ENCODE measurements at regions not wholly inside any gene's neighbourhood (a gene's known extent, or its start where the extent isn't known, plus 50 kb on each side); places are given as distances from the start of the nearest gene placed in this dataset.

DNA sequence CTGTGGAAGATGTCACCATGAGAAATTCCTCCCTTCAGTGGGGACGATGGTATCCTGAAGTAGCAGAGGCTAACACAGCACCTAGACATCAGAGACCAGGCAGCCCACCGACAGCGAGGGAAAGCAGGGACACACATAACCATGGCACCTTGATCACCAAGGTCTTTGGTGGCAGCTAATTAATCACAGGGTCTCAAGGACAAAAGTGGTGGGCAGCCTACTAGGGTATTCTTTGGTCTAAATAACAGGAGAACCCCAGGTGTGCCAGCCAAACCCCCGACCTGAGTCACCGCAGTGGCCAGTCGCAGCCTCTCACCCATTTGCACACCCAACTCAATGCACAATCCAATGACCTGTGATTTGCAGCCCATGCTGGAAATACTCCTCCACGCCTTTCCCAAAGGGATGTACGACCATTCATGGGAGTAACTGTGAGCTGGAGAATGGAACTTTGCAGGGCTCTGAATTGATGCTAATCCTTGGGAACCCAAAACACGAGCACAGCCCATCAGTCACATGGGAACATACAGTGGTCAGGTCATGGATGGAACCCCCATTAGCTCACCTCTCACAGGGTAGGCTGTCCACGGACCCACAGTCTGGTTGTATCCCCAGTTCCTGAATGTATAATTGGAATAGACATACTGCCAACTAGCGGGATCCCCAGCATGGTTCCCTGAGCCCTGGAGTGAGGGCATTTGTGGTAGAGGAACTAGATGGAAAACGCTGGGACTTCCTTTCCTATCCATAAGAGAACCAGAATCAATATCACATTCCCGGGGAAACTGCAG is 58.7 kb upstream of the C14orf180 start:
- ATAC-seq (replicated peaks in 1 of 4) (no peak), DNase-seq (no peak)
- Mint-ChIP-seq H3K36me3 (no peaks in the 10 kb centered on the region), H3K27ac (no peak overlapping the region), H3K27me3 (peaks cover 0 to 1% of the 10 kb centered on the region in 2 donors), H3K9me3 (peaks cover 0 to 9% (median 4%) of the 10 kb centered on the region in 3 donors), H3K4me3 (no peak overlapping the region), H3K4me1 (no peaks in the 10 kb centered on the region)
- POLR2A ChIA-PET = no interaction called here
- H3K27ac ChIP-seq (ENCODE audit: low read length) = no peak overlapping the region
- H3K9me3 ChIP-seq = no peaks in the 10 kb centered on the region
- H3K4me1 ChIP-seq (ENCODE audit: control insufficient read depth in 1 of 2, extremely low read depth in 1 of 2, insufficient read depth in 2 of 2, low read length in 2 of 2) = no peaks in the 10 kb centered on the region
- 79% methylated on average over 4 of the region's 13 CpGs for WGBS (ENCODE audit: insufficient coverage)
- CTCF ChIA-PET = no interaction called here
- H3K36me3 ChIP-seq (ENCODE audit: control insufficient read depth in 2 of 2, extremely low read depth in 1 of 2, insufficient read depth in 1 of 2, low read length in 1 of 2) = no peaks in the 10 kb centered on the region
- H3K27me3 ChIP-seq (replicated peaks in 1 of 2; ENCODE audit: control insufficient read depth in 2 of 2, extremely low read depth in 1 of 2, insufficient read depth in 2 of 2, low read length in 1 of 2) = peaks cover 0 to 7% of the 10 kb centered on the region in 2 experiments
- no peak overlapping the region for H3K4me3 ChIP-seq (ENCODE audit: control insufficient read depth in 1 of 2, extremely low read depth in 1 of 2, low read length in 1 of 2)

GRCh38 chr14:104521816-104522745 is 57.5 kb upstream of the C14orf180 start:
- H3K4me3 Mint-ChIP-seq = no peak overlapping the region
- Histone ChIP-seq H3K4me1 (ENCODE audit: control insufficient read depth in 1 of 2, extremely low read depth in 1 of 2, insufficient read depth in 2 of 2, low read length in 2 of 2) (no peaks in the 10 kb centered on the region), H3K9me3 (no peaks in the 10 kb centered on the region), H3K27ac (ENCODE audit: low read length) (no peak overlapping the region), H3K4me3 (ENCODE audit: control insufficient read depth in 1 of 2, extremely low read depth in 1 of 2, low read length in 1 of 2) (no peak overlapping the region), H3K27me3 (replicated peaks in 1 of 2; ENCODE audit: control insufficient read depth in 2 of 2, extremely low read depth in 1 of 2, insufficient read depth in 2 of 2, low read length in 1 of 2) (peaks cover 0 to 3% of the 10 kb centered on the region in 2 experiments), H3K36me3 (ENCODE audit: control insufficient read depth in 2 of 2, extremely low read depth in 1 of 2, insufficient read depth in 1 of 2, low read length in 1 of 2) (no peaks in the 10 kb centered on the region)
- CTCF ChIA-PET = no interaction called here
- no peaks in the 10 kb centered on the region for H3K27me3 Mint-ChIP-seq
- POLR2A ChIA-PET = no interaction called here
- no peaks in the 10 kb centered on the region for H3K36me3 Mint-ChIP-seq
- DNase-seq (no peak), ATAC-seq (replicated peaks in 1 of 4) (no peak)
- H3K9me3 Mint-ChIP-seq = peaks cover 4 to 9% (median 7%) of the 10 kb centered on the region in 3 donors
- H3K27ac Mint-ChIP-seq = no peak overlapping the region
- WGBS (ENCODE audit: insufficient coverage) = 73% methylated on average over 4 of the region's 8 CpGs
- H3K4me1 Mint-ChIP-seq = peaks cover 0 to 6% (median 0%) of the 10 kb centered on the region in 3 donors

GRCh38 chr14:104522926-104523545 is 56.5 kb upstream of the C14orf180 start:
- no peaks in the 10 kb centered on the region for H3K36me3 Mint-ChIP-seq
- H3K9me3 Mint-ChIP-seq = peaks cover 12 to 18% (median 16%) of the 10 kb centered on the region in 3 donors
- DNase-seq (no peak), ATAC-seq (replicated peaks in 1 of 4) (no peak)
- H3K27ac ChIP-seq (ENCODE audit: low read length) = no peak overlapping the region
- no peaks in the 10 kb centered on the region for H3K9me3 ChIP-seq
- ChIA-PET POLR2A (no interaction called here), CTCF (no interaction called here)
- H3K36me3 ChIP-seq (ENCODE audit: control insufficient read depth in 2 of 2, extremely low read depth in 1 of 2, insufficient read depth in 1 of 2, low read length in 1 of 2) = no peaks in the 10 kb centered on the region
- H3K4me1 Mint-ChIP-seq = peaks cover 5 to 16% (median 9%) of the 10 kb centered on the region in 3 donors
- H3K27me3 Mint-ChIP-seq = no peaks in the 10 kb centered on the region
- H3K4me3 Mint-ChIP-seq = no peak overlapping the region
- no peak overlapping the region for H3K27ac Mint-ChIP-seq
- 95% methylated on average over 5 of the region's 13 CpGs for WGBS (ENCODE audit: insufficient coverage)
- H3K4me3 ChIP-seq (ENCODE audit: control insufficient read depth in 1 of 2, extremely low read depth in 1 of 2, low read length in 1 of 2) = no peak overlapping the region
- H3K4me1 ChIP-seq (ENCODE audit: control insufficient read depth in 1 of 2, extremely low read depth in 1 of 2, insufficient read depth in 2 of 2, low read length in 2 of 2) = no peaks in the 10 kb centered on the region
- H3K27me3 ChIP-seq (replicated peaks in 1 of 2; ENCODE audit: control insufficient read depth in 2 of 2, extremely low read depth in 1 of 2, insufficient read depth in 2 of 2, low read length in 1 of 2) = peaks cover 0 to 3% of the 10 kb centered on the region in 2 experiments

GRCh38 chr14:104523546-104523935 is 56.0 kb upstream of the C14orf180 start:
- no peaks in the 10 kb centered on the region for H3K9me3 ChIP-seq
- Mint-ChIP-seq H3K4me1 (peaks cover 7 to 18% (median 11%) of the 10 kb centered on the region in 3 donors), H3K27me3 (no peaks in the 10 kb centered on the region), H3K9me3 (peaks cover 17 to 23% (median 20%) of the 10 kb centered on the region in 3 donors), H3K36me3 (no peaks in the 10 kb centered on the region), H3K4me3 (no peak overlapping the region), H3K27ac (no peak overlapping the region)
- H3K36me3 ChIP-seq (ENCODE audit: control insufficient read depth in 2 of 2, extremely low read depth in 1 of 2, insufficient read depth in 1 of 2, low read length in 1 of 2) = no peaks in the 10 kb centered on the region
- 84% methylated on average over 3 of the region's 7 CpGs for WGBS (ENCODE audit: insufficient coverage)
- H3K27ac ChIP-seq (ENCODE audit: low read length) = no peak overlapping the region
- no peak for ATAC-seq (replicated peaks in 1 of 4)
- H3K4me3 ChIP-seq (ENCODE audit: control insufficient read depth in 1 of 2, extremely low read depth in 1 of 2, low read length in 1 of 2) = no peak overlapping the region
- H3K4me1 ChIP-seq (ENCODE audit: control insufficient read depth in 1 of 2, extremely low read depth in 1 of 2, insufficient read depth in 2 of 2, low read length in 2 of 2) = no peaks in the 10 kb centered on the region
- ChIA-PET CTCF (no interaction called here), POLR2A (no interaction called here)
- no peak for DNase-seq
- H3K27me3 ChIP-seq (replicated peaks in 1 of 2; ENCODE audit: control insufficient read depth in 2 of 2, extremely low read depth in 1 of 2, insufficient read depth in 2 of 2, low read length in 1 of 2) = peaks cover 0 to 3% of the 10 kb centered on the region in 2 experiments

GRCh38 chr14:104524726-104525125 is 54.8 kb upstream of the C14orf180 start:
- Histone ChIP-seq H3K4me1 (ENCODE audit: control insufficient read depth in 1 of 2, extremely low read depth in 1 of 2, insufficient read depth in 2 of 2, low read length in 2 of 2) (no peaks in the 10 kb centered on the region), H3K36me3 (ENCODE audit: control insufficient read depth in 2 of 2, extremely low read depth in 1 of 2, insufficient read depth in 1 of 2, low read length in 1 of 2) (no peaks in the 10 kb centered on the region), H3K27me3 (replicated peaks in 1 of 2; ENCODE audit: control insufficient read depth in 2 of 2, extremely low read depth in 1 of 2, insufficient read depth in 2 of 2, low read length in 1 of 2) (no peaks in the 10 kb centered on the region), H3K9me3 (no peaks in the 10 kb centered on the region), H3K4me3 (ENCODE audit: control insufficient read depth in 1 of 2, extremely low read depth in 1 of 2, low read length in 1 of 2) (no peak overlapping the region), H3K27ac (ENCODE audit: low read length) (no peak overlapping the region)
- 100% methylated on average over 5 of the region's 9 CpGs for WGBS (ENCODE audit: insufficient coverage)
- ChIA-PET POLR2A (no interaction called here), CTCF (no interaction called here)
- Mint-ChIP-seq H3K4me3 (no peak overlapping the region), H3K4me1 (peaks cover 7 to 18% (median 11%) of the 10 kb centered on the region in 3 donors), H3K36me3 (no peaks in the 10 kb centered on the region), H3K27ac (no peak overlapping the region), H3K9me3 (peaks cover 17 to 23% (median 20%) of the 10 kb centered on the region in 3 donors), H3K27me3 (no peaks in the 10 kb centered on the region)
- DNase-seq = no peak
- ATAC-seq (replicated peaks in 1 of 4) = no peak
